ENCODE measurements at regions not wholly inside any gene's neighbourhood (a gene's known extent, or its start where the extent isn't known, plus 50 kb on each side); places are given as distances from the start of the nearest gene placed in this dataset.

GRCh38 chr1:34697818-34698217, 57.0 kb upstream of the GJB5 start:
- no TSS peak for BruUV-seq (replicated peaks)
- FAIRE-seq: no peak
- POLR2A ChIA-PET: no interaction called here

More at GRCh38 chr1:34697818-34698217, 57.0 kb upstream of the GJB5 start:
- no peak for DNase-seq (ENCODE audit: low read depth, low spot score)
- dilution Hi-C loops (cut with MboI; ENCODE audit: extremely low pct_ligation_motif_present, low sequenced_read_pairs): no loop called here
- H3K9me1 ChIP-seq (replicated peaks; ENCODE audit: control insufficient read depth, extremely low read depth, insufficient read depth, low read length): no peaks in the 10 kb centered on the region
- H3K4me3 ChIP-seq (replicated peaks in 1 of 3; ENCODE audit: insufficient read depth in 1 of 3, low read depth in 1 of 3, low read length in 3 of 3): no peak overlapping the region
- no peaks in the 10 kb centered on the region for H3K36me3 ChIP-seq (ENCODE audit: control insufficient read depth in 2 of 2, extremely low read depth in 1 of 2, insufficient read depth in 2 of 2, low read length in 2 of 2)
- H3K27me3 ChIP-seq (ENCODE audit: control insufficient read depth in 2 of 2, insufficient read depth in 2 of 2, low read length in 2 of 2): no peaks in the 10 kb centered on the region
- no peak overlapping the region for H3K27ac ChIP-seq (ENCODE audit: insufficient read depth, low read depth, low read length)
- H3K9ac ChIP-seq (replicated peaks; ENCODE audit: extremely low read depth, insufficient read depth, low read length): no peak overlapping the region
- H3K79me2 ChIP-seq (ENCODE audit: control insufficient read depth, insufficient read depth, low read length): no peaks in the 10 kb centered on the region
- intact Hi-C loops (cut with micrococcal nuclease): no loop called here
- H3K4me1 ChIP-seq (ENCODE audit: control insufficient read depth, extremely low read depth, insufficient read depth, low read length): no peaks in the 10 kb centered on the region
- H3K9me3 ChIP-seq (replicated peaks; ENCODE audit: control insufficient read depth, insufficient read depth, low read length): no peaks in the 10 kb centered on the region
- TF ChIP-seq MAX (IDR thresholded peaks at IDR 0.05; ENCODE audit: insufficient read depth, insufficient read length) (no peak), FOS (IDR thresholded peaks at IDR 0.05; ENCODE audit: borderline replicate concordance, insufficient read depth, low read length) (no peak), POLR2A (IDR thresholded peaks at IDR 0.05; ENCODE audit: low read depth, low read length) (no peak), GATA2 (IDR thresholded peaks at IDR 0.05; ENCODE audit: insufficient read depth, insufficient read length, low read depth, low read length) (no peak), JUN (IDR thresholded peaks at IDR 0.05; ENCODE audit: borderline replicate concordance, insufficient read depth, insufficient read length, low read depth) (no peak), MYC (IDR thresholded peaks at IDR 0.05; ENCODE audit: low read depth, low read length) (no peak), CTCF (IDR thresholded peaks at IDR 0.05; ENCODE audit: extremely low read depth in 1 of 2, insufficient read depth in 1 of 2, low read depth in 1 of 2, low read length in 2 of 2) (no peak)
- H3K4me2 ChIP-seq (ENCODE audit: insufficient read depth, low read length): no peak overlapping the region
- CTCF ChIA-PET: no interaction called here
- no peak overlapping the region for H2AFZ ChIP-seq (ENCODE audit: low read depth, low read length)
- H4K20me1 ChIP-seq (replicated peaks; ENCODE audit: control insufficient read depth, extremely low read depth, insufficient read depth, low read length): no peaks in the 10 kb centered on the region

Measured in endothelial cell of umbilical vein (primary cell).